Gastrocnemius medialis (tissue), 4 donors: ENCODE measurements at regions not wholly inside any gene's neighbourhood (a gene's known extent, or its start where the extent isn't known, plus 50 kb on each side); places are given as distances from the start of the nearest gene placed in this dataset.

Source experiments
- POLR2A ChIP-seq, 2 donors: fragments of 450-650 bp; IDR thresholded peaks; one replicate each; pipeline ENCODE4 v1.6.1; 2017; ENCODE audit warnings: antibody characterized with exemption in 2 of 2, mild to moderate bottlenecking in 2 of 2, moderate library complexity in 2 of 2
- TF ChIP-seq, protein P1 (sequence below), 5 experiments: fragments of 450-650 bp in 3 of 5; fragments of 200-600 bp in 2 of 5; sonication (generic) in 2 of 5; IDR thresholded peaks in 4 of 5; conservative IDR thresholded peaks in 1 of 5; 1 replicate in 4 of 5; 2 replicates in 1 of 5; pipeline ENCODE4 v1.5.1; 2016 to 2019; ENCODE audit warnings: antibody characterized with exemption in 5 of 5, mild to moderate bottlenecking in 3 of 5, moderate library complexity in 3 of 5

GRCh38 chr11:95283650-95284049, 52.6 kb upstream of the SESN3 start:
- TF ChIP-seq POLR2A (IDR thresholded peaks at IDR 0.05), result no peak
- TF ChIP-seq, protein P1, sequence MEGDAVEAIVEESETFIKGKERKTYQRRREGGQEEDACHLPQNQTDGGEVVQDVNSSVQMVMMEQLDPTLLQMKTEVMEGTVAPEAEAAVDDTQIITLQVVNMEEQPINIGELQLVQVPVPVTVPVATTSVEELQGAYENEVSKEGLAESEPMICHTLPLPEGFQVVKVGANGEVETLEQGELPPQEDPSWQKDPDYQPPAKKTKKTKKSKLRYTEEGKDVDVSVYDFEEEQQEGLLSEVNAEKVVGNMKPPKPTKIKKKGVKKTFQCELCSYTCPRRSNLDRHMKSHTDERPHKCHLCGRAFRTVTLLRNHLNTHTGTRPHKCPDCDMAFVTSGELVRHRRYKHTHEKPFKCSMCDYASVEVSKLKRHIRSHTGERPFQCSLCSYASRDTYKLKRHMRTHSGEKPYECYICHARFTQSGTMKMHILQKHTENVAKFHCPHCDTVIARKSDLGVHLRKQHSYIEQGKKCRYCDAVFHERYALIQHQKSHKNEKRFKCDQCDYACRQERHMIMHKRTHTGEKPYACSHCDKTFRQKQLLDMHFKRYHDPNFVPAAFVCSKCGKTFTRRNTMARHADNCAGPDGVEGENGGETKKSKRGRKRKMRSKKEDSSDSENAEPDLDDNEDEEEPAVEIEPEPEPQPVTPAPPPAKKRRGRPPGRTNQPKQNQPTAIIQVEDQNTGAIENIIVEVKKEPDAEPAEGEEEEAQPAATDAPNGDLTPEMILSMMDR (IDR thresholded peaks at IDR 0.05 in 4 of 5, conservative IDR thresholded peaks at IDR 0.05 in 1 of 5), result no peak
